Hematopoietic multipotent progenitor cell treated with erythropoietin and hydrocortisone succinate and interleukin-3 and kit ligand, for 17 days (in vitro differentiated cells): ENCODE measurements at regions not wholly inside any gene's neighbourhood (a gene's known extent, or its start where the extent isn't known, plus 50 kb on each side); places are given as distances from the start of the nearest gene placed in this dataset.

Experiments
- DNase-seq: peaks from one replicate; pipeline ENCODE4 v3.0.0-alpha.2; 2015; ENCODE audit warnings: low spot score

DNA sequence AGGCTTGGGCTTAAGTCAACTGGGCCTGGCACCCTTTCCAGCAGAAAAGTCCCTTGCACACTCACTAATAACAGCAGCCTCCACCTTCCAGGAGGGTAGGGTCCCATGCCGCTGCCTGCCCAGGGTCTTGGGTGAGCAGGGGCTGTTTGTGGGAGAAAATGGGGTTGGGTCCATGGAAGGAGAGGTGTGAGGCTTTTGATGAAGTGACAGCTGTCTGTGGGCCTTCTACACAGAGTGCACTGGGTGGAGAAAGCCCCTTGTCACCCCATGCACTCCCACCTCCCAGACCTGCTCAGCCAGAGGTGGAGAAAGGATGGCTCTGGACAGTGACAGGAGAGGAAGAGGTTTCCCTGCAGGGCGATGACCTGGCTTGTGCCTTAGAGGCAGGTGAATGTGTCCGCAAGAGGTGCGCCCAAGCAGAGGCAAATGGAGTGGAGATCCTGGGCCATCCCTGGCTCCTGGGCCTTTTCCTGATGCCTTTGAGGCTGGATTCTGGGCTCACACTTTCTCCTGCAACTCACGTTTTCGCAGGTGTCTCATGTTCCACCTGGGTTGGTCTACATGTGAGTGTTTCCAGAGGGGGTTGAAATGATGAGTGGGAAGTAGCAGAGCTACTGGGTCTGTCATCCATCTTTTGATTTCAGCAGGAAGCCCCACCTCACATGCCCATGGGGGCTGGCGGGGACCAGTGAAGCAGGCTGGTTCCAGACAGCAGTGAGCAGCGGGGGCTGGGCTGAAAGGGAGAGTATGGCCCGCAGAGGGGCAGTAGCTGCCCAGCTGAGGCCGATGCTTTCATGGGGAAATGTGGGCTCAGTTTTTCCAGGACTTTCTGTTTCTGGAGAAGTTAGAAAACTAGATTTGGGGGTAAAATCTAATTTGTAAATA lies 85.2 kb upstream of the PRR23E start:
- no peak for DNase-seq

DNA sequence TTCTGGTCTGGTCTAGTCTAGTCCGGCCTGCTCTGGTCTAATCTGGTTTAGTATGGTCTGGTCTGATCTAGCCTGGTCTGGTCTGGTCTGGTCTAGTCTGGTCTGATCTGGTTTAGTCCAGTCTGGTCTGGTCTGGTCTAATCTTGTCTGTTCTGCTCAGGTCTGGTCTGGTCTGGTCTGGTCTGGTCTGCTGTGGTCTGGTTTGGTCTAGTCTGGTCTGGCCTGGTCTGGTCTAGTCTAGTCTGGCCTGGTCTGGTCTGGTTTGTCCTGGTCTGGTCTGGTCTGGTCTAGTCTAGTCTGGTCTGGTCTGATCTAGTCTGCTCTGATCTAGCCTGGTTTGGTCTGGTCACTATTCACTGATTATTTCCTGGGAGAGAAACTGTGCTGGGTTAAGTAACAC lies 84.1 kb upstream of the PRR23E start:
- DNase-seq: no peak

GRCh38 chr3:127110982-127111693 lies 81.8 kb upstream of the PRR23E start:
- no peak for DNase-seq

GRCh38 chr3:127112796-127113570 lies 79.9 kb upstream of the PRR23E start:
- no peak for DNase-seq

- no peak for DNase-seq
Observed at GRCh38 chr3:127113571-127113891, 79.4 kb upstream of the PRR23E start.

- no peak for DNase-seq
Observed at GRCh38 chr3:127114337-127115070, 78.4 kb upstream of the PRR23E start.

DNA sequence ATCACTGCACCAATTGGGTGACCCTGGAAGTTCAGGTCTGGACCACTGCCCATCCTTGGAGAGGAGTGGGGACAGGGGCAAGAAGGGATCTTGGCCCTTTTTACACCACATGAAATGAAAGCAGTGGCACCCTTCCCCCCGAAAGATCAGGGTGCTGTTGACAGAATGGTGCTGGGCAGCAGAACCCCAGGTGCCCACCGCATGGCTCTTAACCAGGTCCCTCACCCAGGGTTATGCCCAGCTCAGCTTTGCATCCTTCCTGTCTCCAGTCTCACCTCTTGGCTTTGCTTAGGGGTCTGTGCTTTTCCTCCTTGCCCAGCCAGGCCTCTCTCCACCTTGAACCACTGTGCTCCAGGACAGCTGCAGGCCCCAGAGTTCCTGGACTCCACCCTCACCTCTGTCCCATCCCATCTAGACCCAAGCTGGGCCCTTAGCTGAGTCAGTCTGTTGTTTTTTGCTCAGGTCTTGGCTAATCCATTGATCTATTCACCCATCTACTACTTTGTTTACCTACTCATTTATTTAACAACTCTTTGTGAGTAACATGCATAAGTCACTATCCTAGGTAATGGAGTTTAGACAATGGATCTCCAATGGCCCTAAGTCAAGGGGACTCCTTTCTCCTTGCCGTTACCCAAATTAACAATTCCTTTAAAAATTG lies 77.1 kb upstream of the PRR23E start:
- DNase-seq: no peak

DNA sequence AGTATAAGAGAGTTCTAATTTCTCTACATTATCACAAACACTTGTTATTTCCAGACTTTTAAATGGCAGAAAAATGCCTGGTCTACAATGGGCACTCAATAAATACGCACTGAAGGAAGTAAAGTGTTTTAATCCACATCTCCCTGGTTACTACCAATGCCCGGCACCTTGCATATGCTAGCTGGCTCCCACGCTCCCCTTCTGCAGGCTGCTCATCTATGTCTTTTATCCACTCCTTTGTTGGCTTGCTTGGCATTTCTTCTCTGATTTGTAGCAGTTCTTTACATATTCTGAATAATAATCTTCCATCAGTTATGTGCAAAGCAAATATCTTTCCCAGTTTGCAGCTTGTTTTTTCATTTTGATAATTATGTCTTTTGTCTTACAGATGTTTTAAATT lies 74.6 kb upstream of the PRR23E start:
- no peak for DNase-seq

DNA sequence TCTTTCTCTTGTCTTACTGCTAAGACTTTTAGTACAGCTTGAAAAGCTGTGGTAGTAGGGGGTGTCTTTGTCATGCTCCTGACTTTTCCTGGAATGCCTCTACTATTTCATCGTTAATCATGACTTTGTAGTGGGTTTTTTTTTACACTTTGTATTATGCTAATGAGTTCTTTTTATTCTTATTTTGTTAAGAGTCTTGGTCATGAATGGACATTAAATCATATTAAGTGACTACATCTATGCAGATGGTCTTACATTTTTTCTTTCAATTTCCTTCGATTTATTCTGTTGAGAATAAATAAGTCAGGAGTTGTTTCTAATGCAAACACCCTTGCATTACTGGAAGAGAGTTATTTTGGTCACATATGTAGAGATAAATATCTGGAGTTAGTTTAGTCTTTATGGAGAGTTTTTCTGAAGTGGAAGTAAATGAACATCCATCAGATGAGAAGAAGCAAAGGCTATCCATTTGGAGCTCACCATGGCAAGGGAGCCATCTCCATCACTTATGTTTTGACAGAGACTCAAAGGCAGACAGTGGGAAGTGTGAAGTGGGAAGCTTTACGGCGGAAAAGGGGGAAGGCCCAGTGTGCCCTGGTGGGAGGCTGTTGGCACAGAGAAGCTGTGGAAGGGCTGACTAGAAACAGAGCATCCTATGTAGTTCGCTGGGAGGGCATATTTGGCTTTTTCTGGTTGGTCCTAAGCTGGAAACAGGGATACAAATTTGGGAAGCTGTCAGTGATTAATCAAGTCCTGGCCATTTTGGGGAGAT lies 73.1 kb upstream of the PRR23E start:
- DNase-seq: no peak

DNA sequence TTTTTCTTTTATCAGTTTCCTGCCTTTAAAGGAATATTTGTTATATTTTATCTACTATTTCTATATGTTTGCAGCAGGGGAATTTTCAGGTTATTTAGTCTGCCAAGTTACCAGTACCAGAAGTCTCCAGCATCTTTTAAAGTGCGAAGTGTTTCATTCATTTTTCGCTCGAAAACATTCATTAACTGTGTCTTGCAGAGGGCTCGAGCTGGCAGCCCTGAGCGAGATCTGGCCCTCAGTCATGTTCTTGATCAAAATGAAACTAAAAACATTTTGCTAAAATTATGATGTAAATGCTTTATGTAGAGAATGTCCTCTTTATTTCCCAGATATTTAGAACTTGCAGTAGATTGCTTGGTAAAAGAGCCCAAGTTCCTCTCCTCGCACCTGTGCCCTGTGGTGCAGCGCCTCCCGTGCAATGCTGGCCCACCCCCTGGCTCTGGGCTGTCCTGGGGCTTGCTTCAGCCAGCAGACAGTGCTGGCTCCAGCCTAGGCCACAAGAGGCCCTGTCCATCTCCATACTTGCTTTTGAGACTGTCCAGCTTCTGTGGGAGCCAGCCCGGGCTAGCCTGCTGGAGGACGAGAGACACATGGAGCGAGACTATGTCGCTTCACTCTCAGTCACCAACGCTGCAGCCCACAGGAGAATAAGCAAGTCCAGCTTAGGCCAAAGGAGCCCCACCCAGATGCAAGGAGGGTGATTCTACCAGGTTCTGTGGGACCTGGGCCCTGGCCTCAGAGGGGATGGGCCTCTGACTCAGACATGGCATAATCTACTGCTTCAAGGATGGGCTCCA lies 71.9 kb upstream of the PRR23E start:
- no peak for DNase-seq

DNA sequence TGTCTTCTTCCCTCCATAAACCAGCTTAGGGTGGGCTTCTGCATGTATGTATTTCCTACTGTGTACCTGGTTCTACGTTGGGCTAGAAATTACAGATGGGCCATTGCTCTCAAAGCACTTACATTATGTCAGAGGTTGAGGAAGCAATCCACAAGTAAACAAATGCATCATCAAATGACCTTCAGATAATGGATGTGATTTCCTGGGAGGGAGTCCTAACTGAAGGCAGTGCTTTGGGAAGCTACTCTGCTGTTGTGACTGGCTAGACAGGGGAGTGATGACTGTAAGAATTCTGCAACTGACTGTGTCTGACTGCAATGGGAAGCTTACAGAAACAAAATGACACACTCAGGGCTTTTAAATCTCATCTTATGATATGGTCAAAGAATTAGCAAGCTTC lies 71.0 kb upstream of the PRR23E start:
- DNase-seq: no peak

GRCh38 chr3:127123533-127123932 lies 69.4 kb upstream of the PRR23E start:
- DNase-seq: no peak

DNA sequence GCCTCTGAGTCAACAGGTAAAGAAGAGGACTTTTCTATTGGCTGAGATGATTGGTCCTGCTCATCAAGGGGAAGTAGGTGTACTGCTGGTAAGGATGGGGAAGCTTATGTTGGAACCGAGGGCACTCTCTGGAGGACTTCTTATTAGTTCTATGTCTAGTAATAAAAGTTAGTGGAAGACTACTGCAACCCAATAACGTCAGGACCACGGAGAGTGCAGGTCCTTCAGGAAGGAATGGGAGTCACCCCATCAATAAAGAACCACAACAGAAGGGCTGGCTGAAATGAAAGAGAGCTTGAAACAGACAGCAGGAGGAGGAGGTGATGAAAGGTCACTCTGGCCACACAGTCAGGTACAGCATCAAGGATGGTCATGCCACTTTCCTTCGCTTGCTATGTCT lies 68.8 kb upstream of the PRR23E start:
- DNase-seq: no peak

GRCh38 chr3:127131424-127132170 lies 61.3 kb upstream of the PRR23E start:
- no peak for DNase-seq

GRCh38 chr3:127132876-127133275 lies 60.1 kb upstream of the PRR23E start:
- no peak for DNase-seq

DNA sequence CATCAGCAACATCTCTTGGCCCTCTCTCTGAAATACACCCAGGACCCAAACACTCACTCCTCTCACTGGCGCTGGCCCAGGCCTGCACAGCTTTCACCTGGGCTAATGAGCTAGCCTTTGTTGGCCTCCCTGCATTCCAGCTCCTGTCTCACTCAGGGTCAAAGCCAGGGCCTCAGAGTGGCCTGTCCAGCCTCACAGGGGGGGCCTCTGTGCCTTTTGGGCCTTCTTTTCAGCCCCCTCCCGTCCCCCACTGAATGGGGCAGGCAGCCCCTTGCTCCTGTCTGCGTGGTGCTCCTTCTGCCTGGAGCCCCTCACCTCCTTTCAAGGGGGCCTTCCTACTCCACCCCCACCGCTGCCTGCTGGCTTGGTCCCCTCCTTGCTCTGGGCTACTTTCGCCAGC lies 59.0 kb upstream of the PRR23E start:
- no peak for DNase-seq

GRCh38 chr3:127134466-127134865 lies 58.5 kb upstream of the PRR23E start:
- no peak for DNase-seq

DNA sequence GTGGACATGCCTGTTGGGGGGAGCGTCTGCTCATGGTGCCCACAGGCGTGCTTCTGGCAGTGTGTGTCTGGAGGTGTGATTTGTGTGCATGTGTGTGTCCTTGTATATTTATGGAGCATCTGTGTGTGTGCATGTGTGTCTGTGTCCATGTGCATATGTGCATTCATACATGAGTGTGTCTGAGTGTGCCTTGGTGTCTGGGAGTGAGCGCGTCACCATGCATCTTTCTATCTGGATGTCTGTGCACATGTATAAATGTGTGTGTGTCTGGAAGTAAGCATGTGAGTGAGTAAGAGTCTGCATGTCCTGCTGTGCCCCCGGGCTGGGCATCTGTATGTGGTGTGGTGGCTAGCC lies 58.1 kb upstream of the PRR23E start:
- no peak for DNase-seq

- DNase-seq: no peak
Observed at GRCh38 chr3:127135241-127136023, 57.5 kb upstream of the PRR23E start.
